Transverse colon (tissue), 4 donors: ENCODE measurements at regions not wholly inside any gene's neighbourhood (a gene's known extent, or its start where the extent isn't known, plus 50 kb on each side); places are given as distances from the start of the nearest gene placed in this dataset.

Experiments
- DNase-seq: peaks from one replicate; pipeline ENCODE4 v3.0.0-alpha.2; 2019
- H3K27ac ChIP-seq, 4 donors: fragments of 200-600 bp; sonication (generic); 2 replicates each; pipeline ENCODE4 v1.5.1; 2016 to 2018; ENCODE audit warnings: inconsistent platforms in 4 of 4
- H3K27me3 ChIP-seq: fragments of 200-600 bp; sonication (generic); 2 replicates; pipeline ENCODE4 v1.5.1; 2017; ENCODE audit warnings: inconsistent platforms
- H3K36me3 ChIP-seq, 4 donors: fragments of 200-600 bp; sonication (generic); 2 replicates each; pipeline ENCODE4 v1.5.1; 2017 to 2019; ENCODE audit warnings: inconsistent platforms in 4 of 4
- H3K4me1 ChIP-seq, 4 donors: fragments of 200-600 bp; sonication (generic); 2 replicates each; pipeline ENCODE4 v1.5.1; 2017 to 2020; ENCODE audit warnings: inconsistent platforms in 4 of 4
- H3K4me3 ChIP-seq, 4 donors: fragments of 200-600 bp; sonication (generic); 1 replicate in 1 of 4; 2 replicates in 3 of 4; pipeline versions ENCODE4 v1.5.1 to v1.6.1; 2017 to 2019; ENCODE audit warnings: inconsistent platforms in 4 of 4
- H3K9me3 ChIP-seq, 2 donors: fragments of 200-600 bp; sonication (generic); 2 replicates each; pipeline ENCODE4 v1.5.1; 2017 to 2019; ENCODE audit warnings: inconsistent platforms in 2 of 2
- EP300 ChIP-seq: sonication (generic); formaldehyde crosslinking; IDR thresholded peaks from one replicate; pipeline ENCODE4 v1.6.1; 2017; ENCODE audit warnings: antibody characterized with exemption, low read depth
- POLR2A ChIP-seq: fragments of 450-650 bp; IDR thresholded peaks from one replicate; pipeline ENCODE4 v1.6.1; 2016; ENCODE audit warnings: antibody characterized with exemption, mild to moderate bottlenecking, moderate library complexity
- POLR2AphosphoS5 ChIP-seq, 3 donors: sonication (generic); formaldehyde crosslinking; IDR thresholded peaks; one replicate each; pipeline ENCODE4 v1.6.1; 2016; ENCODE audit warnings: antibody characterized with exemption in 3 of 3
- WGBS, 2 donors: methylation state at CpG; one replicate each; pipeline ENCODE4 v1.1.5; 2018; ENCODE audit warnings: low coverage in 1 of 2; 5-methylcytosine and 5-hydroxymethylcytosine counted together
- in situ Hi-C, 4 donors: fragments of 200-750 bp; cut with MboI; loops; one replicate each; pipeline versions ENCODE4 v1.15.0 to v1.15.1; 2017; ENCODE audit warnings: low sequenced_read_pairs in 3 of 4, low pct_ligation_motif_present in 1 of 4, low pct_unique_long_range_greater_than_20kb in 1 of 4
- intact Hi-C: fragments of 100-400 bp; cut with DNase I; formaldehyde crosslinking; loops from one replicate; pipeline ENCODE4 v1.15.1; 2023; ENCODE audit warnings: low total_unique reads
- TF ChIP-seq, protein P1 (sequence below), 5 experiments: fragments of 200-600 bp in 3 of 5; fragments of 450-650 bp in 2 of 5; sonication (generic) in 3 of 5; IDR thresholded peaks; 1 replicate in 2 of 5; 2 replicates in 3 of 5; pipeline ENCODE4 v1.5.1; 2016 to 2017; ENCODE audit warnings: antibody characterized with exemption in 5 of 5, inconsistent platforms in 3 of 5, mild to moderate bottlenecking in 2 of 5, moderate library complexity in 1 of 5

DNA sequence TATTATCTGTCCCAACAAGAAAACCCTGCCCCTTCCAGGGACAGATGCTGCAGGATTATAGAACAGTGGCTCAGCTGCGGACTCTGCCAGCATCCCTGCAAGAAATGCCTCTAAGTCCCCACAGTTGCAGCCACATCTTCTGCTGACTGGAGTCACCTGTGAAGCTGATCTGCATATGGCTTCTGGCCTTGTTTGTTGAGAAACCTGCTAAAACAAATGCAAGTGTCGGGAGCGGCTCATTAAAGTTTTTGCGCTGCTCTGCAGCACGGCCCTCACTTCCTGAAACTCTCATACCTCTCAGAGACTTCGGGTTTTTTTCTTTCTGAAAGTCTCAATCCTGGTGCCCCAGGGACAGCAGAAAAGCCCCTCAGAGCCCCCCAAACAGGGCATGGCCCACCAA lies 725.0 kb downstream of the UQCRFS1 start:
- in situ Hi-C loops (no loop called here), intact Hi-C loops (no loop called here)
- no peaks in the 10 kb centered on the region for H3K27me3 ChIP-seq
- H3K9me3 ChIP-seq, result no peaks in the 10 kb centered on the region
- no peak overlapping the region for H3K4me3 ChIP-seq
- no peak for TF ChIP-seq EP300
- TF ChIP-seq, protein P1, sequence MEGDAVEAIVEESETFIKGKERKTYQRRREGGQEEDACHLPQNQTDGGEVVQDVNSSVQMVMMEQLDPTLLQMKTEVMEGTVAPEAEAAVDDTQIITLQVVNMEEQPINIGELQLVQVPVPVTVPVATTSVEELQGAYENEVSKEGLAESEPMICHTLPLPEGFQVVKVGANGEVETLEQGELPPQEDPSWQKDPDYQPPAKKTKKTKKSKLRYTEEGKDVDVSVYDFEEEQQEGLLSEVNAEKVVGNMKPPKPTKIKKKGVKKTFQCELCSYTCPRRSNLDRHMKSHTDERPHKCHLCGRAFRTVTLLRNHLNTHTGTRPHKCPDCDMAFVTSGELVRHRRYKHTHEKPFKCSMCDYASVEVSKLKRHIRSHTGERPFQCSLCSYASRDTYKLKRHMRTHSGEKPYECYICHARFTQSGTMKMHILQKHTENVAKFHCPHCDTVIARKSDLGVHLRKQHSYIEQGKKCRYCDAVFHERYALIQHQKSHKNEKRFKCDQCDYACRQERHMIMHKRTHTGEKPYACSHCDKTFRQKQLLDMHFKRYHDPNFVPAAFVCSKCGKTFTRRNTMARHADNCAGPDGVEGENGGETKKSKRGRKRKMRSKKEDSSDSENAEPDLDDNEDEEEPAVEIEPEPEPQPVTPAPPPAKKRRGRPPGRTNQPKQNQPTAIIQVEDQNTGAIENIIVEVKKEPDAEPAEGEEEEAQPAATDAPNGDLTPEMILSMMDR (IDR thresholded peaks at IDR 0.05), result no peak
- no peak for TF ChIP-seq POLR2AphosphoS5 (IDR thresholded peaks at IDR 0.05)
- no peak for TF ChIP-seq POLR2A
- peaks cover 0 to 32% (median 2%) of the 10 kb centered on the region in 4 donors for H3K4me1 ChIP-seq
- H3K36me3 ChIP-seq, result no peaks in the 10 kb centered on the region
- H3K27ac ChIP-seq, result peak overlapping the region in 1 of 4 donors; percentile 64
- 38 to 60% methylated on average over 1 to 6 of the region's 6 CpGs for WGBS, 2 donors
- peak; percentile 18 for DNase-seq

DNA sequence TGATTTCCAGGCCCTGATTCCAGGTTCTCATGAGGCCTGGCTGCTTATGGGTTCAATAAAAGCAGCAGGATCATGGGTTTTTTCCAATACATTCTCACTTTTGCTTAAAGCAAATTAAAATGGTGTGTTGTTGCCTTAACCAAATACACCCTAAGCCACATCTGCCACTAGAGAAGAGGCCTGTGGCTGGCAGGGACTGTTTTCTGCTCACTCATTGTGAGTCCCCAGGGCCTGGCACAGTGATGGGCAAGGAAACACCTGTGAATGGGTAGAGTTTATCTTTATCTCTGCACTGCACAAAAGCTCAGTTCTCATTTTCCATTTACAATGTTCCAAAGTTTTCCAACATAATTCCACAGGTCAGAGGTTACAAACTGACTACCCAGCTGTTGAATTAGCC lies 726.0 kb downstream of the UQCRFS1 start:
- no peak overlapping the region for H3K4me3 ChIP-seq
- DNase-seq, result no peak
- intact Hi-C loops, result no loop called here
- no peaks in the 10 kb centered on the region for H3K36me3 ChIP-seq
- H3K27ac ChIP-seq, result peak overlapping the region in 2 of 4 donors; percentile 13 to 35
- in situ Hi-C loops, result no loop called here
- no peaks in the 10 kb centered on the region for H3K9me3 ChIP-seq
- H3K4me1 ChIP-seq, result peaks cover 0 to 32% (median 2%) of the 10 kb centered on the region in 4 donors
- TF ChIP-seq EP300 (no peak), POLR2A (no peak), POLR2AphosphoS5 (IDR thresholded peaks at IDR 0.05) (no peak)
- TF ChIP-seq, protein P1 (IDR thresholded peaks at IDR 0.05), result no peak
- H3K27me3 ChIP-seq, result no peaks in the 10 kb centered on the region

GRCh38 chr19:28486473-28486872 lies 726.5 kb downstream of the UQCRFS1 start:
- TF ChIP-seq EP300 (no peak), POLR2AphosphoS5 (IDR thresholded peaks at IDR 0.05) (no peak), POLR2A (no peak)
- TF ChIP-seq, protein P1 (IDR thresholded peaks at IDR 0.05), result no peak
- no peaks in the 10 kb centered on the region for H3K9me3 ChIP-seq
- 67 to 73% methylated on average over 1 to 3 of the region's 3 CpGs for WGBS, 2 donors
- no peak overlapping the region for H3K4me3 ChIP-seq
- no peak for DNase-seq
- in situ Hi-C loops (no loop called here), intact Hi-C loops (no loop called here)
- H3K27me3 ChIP-seq, result no peaks in the 10 kb centered on the region
- H3K36me3 ChIP-seq, result no peaks in the 10 kb centered on the region
- H3K27ac ChIP-seq, result peak overlapping the region in 2 of 4 donors; percentile 13 to 35
- H3K4me1 ChIP-seq, result peaks cover 0 to 34% (median 2%) of the 10 kb centered on the region in 4 donors

- WGBS, 2 donors, result 10 to 21% methylated on average over 4 to 9 of the region's 9 CpGs
- intact Hi-C loops, result no loop called here
Measured at GRCh38 chr19:28485292-28485691, 727.7 kb downstream of the UQCRFS1 start.

More at GRCh38 chr19:28485292-28485691, 727.7 kb downstream of the UQCRFS1 start:
- Histone ChIP-seq H3K36me3 (no peaks in the 10 kb centered on the region), H3K27ac (no peak overlapping the region), H3K4me3 (no peak overlapping the region), H3K9me3 (no peaks in the 10 kb centered on the region), H3K4me1 (peaks cover 0 to 40% (median 2%) of the 10 kb centered on the region in 4 donors), H3K27me3 (no peaks in the 10 kb centered on the region)
- DNase-seq, result peak; percentile 73
- in situ Hi-C loops, result no loop called here
- peak in 1 of 3 donors; percentile 9 for TF ChIP-seq POLR2AphosphoS5 (IDR thresholded peaks at IDR 0.05)
- TF ChIP-seq, protein P1 (IDR thresholded peaks at IDR 0.05), result no peak
